HEK293T (cell line): ENCODE measurements at regions not wholly inside any gene's neighbourhood (a gene's known extent, or its start where the extent isn't known, plus 50 kb on each side); places are given as distances from the start of the nearest gene placed in this dataset.

Source experiments
- CTCF ChIA-PET: fragments of 350-600 bp; formaldehyde crosslinking; extraction: SDS; loops from one replicate; lab custom pipeline; 2021; ENCODE audit warnings: antibody characterized with exemption, inconsistent platforms; lab: Yijun Ruan, JAX
- POLR2A ChIA-PET: fragments of 350-600 bp; formaldehyde crosslinking; extraction: SDS; loops from one replicate; lab custom pipeline; 2020; ENCODE audit warnings: antibody characterized with exemption, inconsistent platforms; lab: Yijun Ruan, JAX
- DNase-seq: peaks from one replicate; pipeline ENCODE4 v3.0.0; 2012; ENCODE audit warnings: mixed read lengths; ENCODE audit errors: extremely low spot score
- ARNT ChIP-seq: fragments of 450-650 bp; IDR thresholded peaks from 2 replicates; pipeline ENCODE4 v1.6.1; 2017; ENCODE audit warnings: mild to moderate bottlenecking
- BHLHE40 ChIP-seq: fragments of 450-650 bp; IDR thresholded peaks from 2 replicates; pipeline ENCODE4 v1.6.1; 2016; ENCODE audit warnings: mild to moderate bottlenecking, moderate library complexity, borderline replicate concordance
- CTBP1 ChIP-seq: fragments of 450-650 bp; IDR thresholded peaks from 2 replicates; pipeline ENCODE4 v1.6.1; 2016; ENCODE audit warnings: borderline replicate concordance
- ELF4 ChIP-seq: fragments of 450-650 bp; IDR thresholded peaks from 2 replicates; pipeline ENCODE4 v1.6.1; 2017; ENCODE audit warnings: antibody characterized with exemption
- FOXA1 ChIP-seq: fragments of 450-650 bp; IDR thresholded peaks from 2 replicates; pipeline ENCODE4 v1.6.1; 2016; ENCODE audit warnings: mild to moderate bottlenecking
- FOXK2 ChIP-seq: fragments of 450-650 bp; IDR thresholded peaks from 2 replicates; pipeline ENCODE4 v1.6.1; 2016; ENCODE audit warnings: mild to moderate bottlenecking
- FOXM1 ChIP-seq: fragments of 450-650 bp; IDR thresholded peaks from 2 replicates; pipeline ENCODE4 v1.6.1; 2017; ENCODE audit warnings: mild to moderate bottlenecking, borderline replicate concordance
- HDGF ChIP-seq: fragments of 450-650 bp; IDR thresholded peaks from 2 replicates; pipeline ENCODE4 v1.6.1; 2017; ENCODE audit warnings: antibody characterized with exemption, borderline replicate concordance
- L3MBTL2 ChIP-seq: fragments of 450-650 bp; conservative IDR thresholded peaks from 2 replicates; pipeline ENCODE4 v1.6.1; 2016; ENCODE audit warnings: mild to moderate bottlenecking
- LEF1 ChIP-seq: fragments of 450-650 bp; IDR thresholded peaks from 2 replicates; pipeline ENCODE4 v1.6.1; 2017; ENCODE audit warnings: mild to moderate bottlenecking, borderline replicate concordance
- NFRKB ChIP-seq: fragments of 450-650 bp; IDR thresholded peaks from 2 replicates; pipeline ENCODE4 v1.6.1; 2016; ENCODE audit warnings: mild to moderate bottlenecking, moderate library complexity
- PKNOX1 ChIP-seq: fragments of 450-650 bp; IDR thresholded peaks from 2 replicates; pipeline ENCODE4 v1.6.1; 2016
- SP1 ChIP-seq: fragments of 450-650 bp; IDR thresholded peaks from 2 replicates; pipeline ENCODE4 v1.6.1; 2017
- SUZ12 ChIP-seq: fragments of 450-650 bp; IDR thresholded peaks from 2 replicates; pipeline ENCODE4 v1.6.1; 2016; ENCODE audit warnings: mild to moderate bottlenecking
- TARDBP ChIP-seq: fragments of 450-650 bp; IDR thresholded peaks from 2 replicates; pipeline ENCODE4 v1.6.1; 2016
- ZNF384 ChIP-seq: fragments of 450-650 bp; IDR thresholded peaks from 2 replicates; pipeline ENCODE4 v1.6.1; 2016

GRCh38 chr10:4693967-4694366, 132.0 kb upstream of the AKR1E2 start:
- CTCF ChIA-PET = interaction anchor here (0.6 kb wide), 2 partner anchors 77 to 149 kb away, joined by 3 read pairs; no protein-coding TSS in a partner anchor
- POLR2A ChIA-PET = no interaction called here

GRCh38 chr10:4692206-4692605, 133.8 kb upstream of the AKR1E2 start:
- CTCF ChIA-PET = no interaction called here
- POLR2A ChIA-PET = no interaction called here
- DNase-seq = no peak
- TF ChIP-seq FOXK2 (no peak), FOXA1 (no peak), FOXM1 (no peak), ZNF384 (no peak), SP1 (no peak), HDGF (no peak), CTBP1 (no peak), TARDBP (no peak), L3MBTL2 (no peak), NFRKB (no peak), ELF4 (no peak)

More at GRCh38 chr10:4693967-4694366, 132.0 kb upstream of the AKR1E2 start:
- TF ChIP-seq FOXK2 = no peak
- TF ChIP-seq NFRKB = no peak
- no peak for TF ChIP-seq SUZ12
- no peak for TF ChIP-seq FOXM1
- TF ChIP-seq ZNF384 = no peak
- TF ChIP-seq ELF4 = no peak
- no peak for TF ChIP-seq SP1
- TF ChIP-seq LEF1 = no peak
- no peak for TF ChIP-seq TARDBP
- no peak for DNase-seq

GRCh38 chr10:4691776-4692175, 134.2 kb upstream of the AKR1E2 start:
- ChIA-PET CTCF (no interaction called here), POLR2A (no interaction called here)
- DNase-seq = no peak
- TF ChIP-seq ARNT = no peak
- TF ChIP-seq FOXM1 = no peak
- TF ChIP-seq SP1 = no peak
- TF ChIP-seq LEF1 = no peak
- TF ChIP-seq BHLHE40 = no peak
- TF ChIP-seq SUZ12 = no peak
- no peak for TF ChIP-seq ELF4
- TF ChIP-seq PKNOX1 = no peak
- no peak for TF ChIP-seq FOXA1
- no peak for TF ChIP-seq CTBP1
- no peak for TF ChIP-seq HDGF

- ChIA-PET CTCF (no interaction called here), POLR2A (no interaction called here)
- TF ChIP-seq HDGF (no peak), ZNF384 (no peak), FOXA1 (no peak), SUZ12 (no peak), BHLHE40 (no peak), L3MBTL2 (no peak), FOXK2 (no peak), LEF1 (no peak), SP1 (no peak), PKNOX1 (no peak), ARNT (no peak), TARDBP (no peak), FOXM1 (no peak), CTBP1 (no peak), ELF4 (no peak), NFRKB (no peak)
- no peak for DNase-seq
Measured at GRCh38 chr10:4691301-4691700, 134.7 kb upstream of the AKR1E2 start.

GRCh38 chr10:4688601-4689000, 137.4 kb upstream of the AKR1E2 start:
- no peak for TF ChIP-seq ARNT
- TF ChIP-seq HDGF = no peak
- no peak for TF ChIP-seq TARDBP
- no peak for TF ChIP-seq CTBP1
- TF ChIP-seq ZNF384 = no peak
- TF ChIP-seq NFRKB = no peak
- no peak for TF ChIP-seq ELF4
- TF ChIP-seq SP1 = no peak
- ChIA-PET CTCF (no interaction called here), POLR2A (no interaction called here)
- no peak for DNase-seq

GRCh38 chr10:4688168-4688567, 137.8 kb upstream of the AKR1E2 start:
- POLR2A ChIA-PET = no interaction called here
- CTCF ChIA-PET = no interaction called here
- TF ChIP-seq PKNOX1 = no peak
- no peak for DNase-seq

- TF ChIP-seq HDGF (no peak), L3MBTL2 (no peak), SP1 (no peak), LEF1 (no peak), FOXM1 (no peak), SUZ12 (no peak), CTBP1 (no peak), ARNT (no peak), BHLHE40 (no peak), FOXA1 (no peak), ELF4 (no peak), FOXK2 (no peak), TARDBP (no peak)
- CTCF ChIA-PET = no interaction called here
Measured at GRCh38 chr10:4687397-4687796, 138.6 kb upstream of the AKR1E2 start.

More at GRCh38 chr10:4687397-4687796, 138.6 kb upstream of the AKR1E2 start:
- POLR2A ChIA-PET = no interaction called here
- DNase-seq = no peak
